ENCODE measurements at regions not wholly inside any gene's neighbourhood (a gene's known extent, or its start where the extent isn't known, plus 50 kb on each side); places are given as distances from the start of the nearest gene placed in this dataset.
"Not testable (repeated sequence)": the region's sequence is repeated elsewhere in the genome, so short reads cannot be mapped to it uniquely, and the experiment has no call there.

DNA sequence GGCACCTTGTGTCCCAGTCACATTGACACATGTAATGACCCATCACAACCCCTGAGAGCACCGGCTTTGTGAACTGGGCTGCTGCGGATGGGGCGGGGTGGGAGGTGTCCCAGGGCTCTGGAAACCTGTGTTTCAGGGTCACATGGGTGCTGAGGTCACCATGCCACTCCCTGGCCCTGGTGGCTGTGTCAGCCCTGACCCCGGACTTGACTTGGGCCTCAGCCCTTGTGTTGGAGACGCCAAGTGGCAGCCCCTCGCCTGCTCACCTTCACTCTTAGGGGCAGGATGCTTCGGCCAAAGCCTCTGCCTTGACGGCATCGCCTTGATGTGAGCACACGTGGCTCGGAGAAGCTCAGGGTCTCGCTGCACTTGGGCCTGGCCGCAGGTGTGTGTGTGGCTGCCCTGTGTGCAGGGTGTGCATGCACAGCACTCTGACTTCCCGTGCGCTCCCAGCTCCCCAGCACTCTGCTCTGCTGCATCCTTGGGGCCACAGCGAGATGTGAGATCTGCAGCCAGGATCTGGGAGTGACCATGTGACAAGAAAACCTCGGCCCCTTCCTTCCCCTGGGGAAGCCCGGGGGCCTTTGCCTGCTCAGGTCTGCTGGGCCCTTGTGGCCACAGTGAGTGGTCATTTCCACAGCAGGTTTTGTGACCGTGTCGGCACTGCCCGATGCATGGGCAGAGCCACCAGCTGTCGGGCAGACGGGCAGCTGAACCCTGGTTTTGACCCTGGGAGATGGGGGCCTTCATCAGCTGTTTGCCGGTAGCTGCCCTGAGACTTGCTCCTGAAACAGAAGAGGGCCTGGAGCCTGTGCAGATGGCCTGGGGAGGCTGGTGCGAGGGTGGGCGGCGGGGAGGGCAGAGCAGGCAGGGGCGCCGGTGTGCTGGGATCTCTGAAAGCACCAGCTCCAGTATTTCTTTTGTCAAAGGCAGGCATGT, 167.4 kb downstream of the KIF26A start:
- no peak for DNase-seq

DNA sequence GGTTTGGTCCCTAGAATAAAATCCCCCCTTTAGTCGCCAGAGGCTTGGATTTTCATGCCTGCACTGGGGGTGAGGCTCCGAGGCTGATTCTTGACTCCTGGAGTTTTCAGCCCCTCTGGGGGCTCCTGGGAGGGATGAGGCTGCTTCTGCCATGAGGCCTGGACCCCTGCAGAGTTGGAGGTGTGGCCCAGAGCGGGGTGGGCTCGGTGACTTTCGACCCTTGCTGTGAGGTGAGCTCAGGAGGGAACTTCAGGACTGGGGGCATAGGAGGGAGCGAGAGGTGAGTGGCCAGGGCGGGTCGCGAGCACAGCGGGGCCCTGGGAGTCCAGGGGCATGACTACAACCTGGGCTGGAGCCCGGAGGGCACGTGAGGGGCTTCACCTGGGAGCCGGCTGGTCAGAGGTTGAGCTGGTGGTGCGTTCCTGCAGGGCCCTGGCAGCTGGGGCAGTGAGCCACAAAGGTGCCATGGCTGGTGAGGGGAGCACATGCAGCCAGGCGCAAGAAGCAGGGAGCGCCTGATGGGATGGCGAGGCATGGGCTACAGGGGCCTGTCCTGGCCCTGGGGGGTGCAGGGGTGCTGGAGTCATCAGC, 168.2 kb downstream of the KIF26A start:
- DNase-seq = no peak

DNA sequence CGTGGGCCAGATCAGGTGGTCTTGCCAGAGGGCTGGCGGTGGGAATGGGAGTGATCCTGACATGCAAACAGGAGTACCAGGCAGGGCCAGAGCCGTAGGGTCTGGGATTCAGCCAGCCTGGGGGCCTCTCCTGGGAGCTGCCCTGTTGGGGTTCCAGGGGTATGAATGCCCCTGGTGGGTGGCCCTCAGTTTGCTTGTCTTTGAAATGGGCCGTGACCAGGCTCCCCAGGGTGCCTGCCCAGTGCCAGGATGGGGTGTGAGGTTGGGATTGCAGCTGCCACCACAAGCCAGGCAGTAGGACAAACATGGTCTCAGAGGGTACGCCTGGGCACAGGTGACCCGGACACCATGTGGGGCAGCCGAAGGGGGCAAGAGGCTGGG, 168.8 kb downstream of the KIF26A start:
- DNase-seq = no peak

DNA sequence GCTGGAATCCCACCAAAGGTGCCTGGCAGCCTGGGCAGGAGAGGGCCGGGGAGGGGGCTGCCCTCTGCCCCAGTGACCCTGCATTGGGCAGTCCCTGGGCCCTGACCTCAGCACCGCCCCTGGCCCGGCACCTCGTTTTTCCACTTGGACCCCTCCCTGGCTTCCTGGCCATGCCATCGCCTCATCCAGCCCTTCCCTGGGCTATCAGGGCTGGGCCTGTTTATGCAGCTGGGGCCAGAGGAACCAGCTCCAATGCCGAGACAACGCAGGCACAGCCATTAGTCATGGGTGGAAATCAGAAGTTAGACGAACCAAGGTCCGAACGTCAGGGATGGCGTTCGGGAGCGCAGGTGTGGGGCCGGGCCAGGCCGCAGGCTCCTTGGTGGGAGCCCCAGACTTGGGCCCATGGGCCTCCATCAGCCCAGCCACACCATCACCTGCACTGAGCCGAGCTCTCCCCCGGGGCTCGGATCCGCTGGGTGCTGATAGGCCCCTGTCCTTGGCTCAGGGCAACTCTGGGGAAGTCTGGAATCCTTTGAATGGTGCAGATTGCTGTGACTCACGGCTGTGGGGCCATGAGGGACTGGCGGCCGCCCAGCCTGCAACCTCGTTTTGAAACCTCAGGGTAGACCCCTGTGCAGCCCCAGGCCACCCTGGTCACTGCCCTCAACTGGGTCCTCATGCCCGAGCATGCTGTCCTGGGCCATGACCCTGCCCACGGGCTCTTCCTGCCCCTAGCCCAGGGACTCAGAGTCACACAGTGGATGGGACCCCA, 169.4 kb downstream of the KIF26A start:
- DNase-seq = no peak

DNA sequence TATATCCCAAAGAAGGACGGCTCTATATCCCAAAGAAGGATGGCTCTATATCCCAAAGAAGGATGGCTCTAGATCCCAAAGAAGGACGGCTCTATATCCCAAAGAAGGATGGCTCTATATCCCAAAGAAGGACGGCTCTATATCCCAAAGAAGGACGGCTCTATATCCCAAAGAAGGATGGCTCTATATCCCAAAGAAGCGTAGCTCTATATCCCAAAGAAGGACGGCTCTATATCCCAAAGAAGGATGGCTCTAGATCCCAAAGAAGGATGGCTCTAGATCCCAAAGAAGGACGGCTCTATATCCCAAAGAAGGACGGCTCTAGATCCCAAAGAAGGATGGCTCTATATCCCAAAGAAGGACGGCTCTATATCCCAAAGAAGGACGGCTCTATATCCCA, 170.1 kb downstream of the KIF26A start:
- DNase-seq = not testable (repeated sequence)

DNA sequence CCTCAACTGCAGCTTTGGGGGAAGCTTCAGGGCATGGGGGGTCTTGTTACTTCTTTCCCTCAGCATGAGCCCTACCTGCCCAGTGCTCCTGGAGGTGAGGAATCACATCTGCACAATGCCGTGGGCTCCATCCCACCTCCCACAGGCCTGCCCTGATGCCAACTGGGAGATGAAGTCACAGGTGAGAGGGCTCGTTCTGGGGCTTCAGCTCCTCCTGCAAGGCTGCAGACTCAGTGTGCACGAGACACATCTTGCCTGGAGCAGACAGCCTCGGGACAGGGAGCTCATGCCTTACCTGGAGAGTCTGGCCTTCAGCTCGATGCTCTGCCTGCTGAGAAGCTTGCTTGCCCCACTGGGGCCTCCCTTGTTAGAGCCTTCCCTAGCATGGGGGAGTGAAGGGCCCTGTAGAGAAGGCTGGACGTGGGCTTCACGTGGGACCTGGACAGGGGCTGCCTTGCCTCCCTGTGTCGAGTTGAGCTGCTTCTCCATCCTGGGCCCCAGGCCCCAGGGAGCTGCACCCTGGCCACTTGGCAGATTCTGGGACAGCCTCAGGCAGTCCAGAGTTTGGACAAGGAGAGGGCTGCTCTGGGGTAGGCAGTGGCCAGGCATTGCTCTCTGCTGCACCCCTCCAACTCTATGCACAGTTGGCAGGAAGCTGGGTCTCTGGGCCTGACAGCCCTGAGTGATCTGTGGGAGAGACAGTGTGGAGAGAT, 171.4 kb downstream of the KIF26A start:
- no peak for DNase-seq

DNA sequence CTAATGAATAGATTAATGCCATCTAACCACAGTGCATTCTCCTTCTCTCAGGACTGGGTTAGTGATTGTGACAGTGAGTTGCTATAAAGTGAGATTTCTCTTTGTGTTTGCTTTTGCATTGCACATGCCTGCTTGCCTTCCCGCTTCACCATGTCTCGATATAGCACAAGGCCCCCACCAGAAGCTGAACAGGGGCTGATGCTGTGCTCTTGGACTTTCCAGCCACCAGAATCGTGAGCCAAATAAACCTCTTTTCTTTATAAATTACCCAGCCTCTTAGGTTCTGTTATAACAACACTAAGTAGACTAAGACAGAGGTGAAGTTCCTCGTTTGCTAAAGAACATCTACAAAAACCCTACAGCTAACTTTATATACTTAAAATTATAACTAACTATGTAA, 173.0 kb downstream of the KIF26A start:
- DNase-seq = no peak

DNA sequence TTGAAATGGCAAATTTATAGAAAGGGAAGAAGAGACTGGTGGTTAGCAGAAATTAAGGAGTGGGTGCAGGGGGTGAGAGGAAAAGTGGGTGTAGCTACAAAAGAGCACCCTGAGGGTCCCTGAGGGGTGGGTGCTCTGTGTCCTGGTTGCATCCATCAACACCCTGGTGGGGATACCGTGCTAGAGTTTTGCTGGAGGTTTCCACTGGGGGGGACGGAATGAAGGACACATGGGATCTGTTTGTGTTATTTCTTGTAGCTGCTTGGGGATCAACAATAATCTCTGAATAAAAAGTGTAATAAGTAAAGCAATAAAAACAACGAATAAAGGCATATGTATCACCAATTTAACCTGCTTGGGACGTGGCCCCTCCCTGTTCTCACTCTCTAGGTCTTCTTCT, 175.3 kb downstream of the KIF26A start:
- no peak for DNase-seq

DNA sequence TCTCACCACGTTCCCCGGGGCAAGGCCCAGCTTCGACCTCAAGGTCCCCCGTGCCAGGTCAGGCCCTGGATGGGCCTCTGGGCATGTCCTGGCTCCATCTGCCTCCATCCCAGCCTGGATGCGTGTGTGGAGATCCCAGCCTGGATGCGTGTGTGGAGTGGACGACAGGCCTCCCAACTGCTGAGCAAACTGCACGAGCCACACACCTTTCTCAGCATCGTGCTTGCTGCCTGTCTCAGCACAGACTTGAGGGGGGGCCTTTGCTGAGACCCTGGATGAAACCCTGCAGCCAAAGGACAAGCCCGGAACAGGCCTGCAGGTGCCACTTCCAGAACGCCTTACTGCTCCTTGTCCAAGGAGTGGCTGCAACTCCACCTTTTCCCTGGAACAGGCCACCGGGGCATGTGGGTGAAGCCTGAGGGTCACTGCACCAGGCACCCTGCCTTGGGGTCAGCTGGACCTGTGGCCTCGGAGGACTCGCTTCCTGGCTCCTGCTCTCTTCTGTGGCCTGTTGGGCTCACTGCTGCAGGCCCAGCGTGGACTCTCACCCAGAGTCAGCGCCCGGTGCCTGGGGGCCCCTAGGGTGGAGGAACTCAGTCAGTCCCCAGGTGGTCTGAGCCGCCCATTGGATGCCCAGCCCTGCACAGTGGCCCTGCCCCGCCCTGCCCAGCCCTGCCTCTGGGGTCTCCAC, 176.0 kb downstream of the KIF26A start:
- no peak for DNase-seq

DNA sequence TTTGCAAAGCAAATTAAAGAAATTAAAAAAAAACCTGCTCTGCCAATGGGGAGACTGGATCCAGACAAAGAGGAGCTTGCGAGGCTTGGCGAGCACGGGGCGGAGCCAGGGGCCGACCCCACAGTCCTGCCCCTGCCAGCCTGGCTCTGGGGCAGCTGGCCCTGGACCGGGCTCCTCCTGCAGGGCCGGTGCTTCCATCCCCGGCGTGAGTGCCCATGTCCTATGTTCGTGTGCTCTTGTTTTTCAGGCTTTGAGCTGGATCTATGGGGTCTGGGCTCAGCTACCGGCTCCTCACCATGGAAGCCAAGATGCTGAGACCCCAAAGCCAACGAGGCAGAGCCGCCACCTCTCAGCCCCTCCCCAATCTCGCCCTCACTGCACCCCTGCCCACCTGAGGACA, 176.8 kb downstream of the KIF26A start:
- no peak for DNase-seq

DNA sequence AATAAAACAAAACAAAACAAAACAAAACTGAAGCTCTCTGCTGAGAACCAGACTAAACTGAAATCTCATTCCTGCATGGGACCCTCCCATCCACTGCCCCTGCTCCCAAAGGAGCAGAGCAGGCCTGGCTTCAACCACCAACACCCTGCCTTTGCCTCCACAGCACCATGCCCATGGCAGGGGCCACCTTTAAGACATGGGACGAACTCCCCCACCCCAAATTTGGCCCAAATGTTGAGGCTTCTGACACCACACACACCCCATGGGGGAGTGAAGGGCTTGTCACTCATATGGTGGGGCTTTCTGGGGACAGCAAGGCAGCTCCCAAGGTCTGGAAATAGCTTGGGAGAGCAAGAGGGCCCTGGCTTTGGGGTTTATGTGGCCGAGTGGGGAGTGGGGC, 177.2 kb downstream of the KIF26A start:
- DNase-seq = no peak

DNA sequence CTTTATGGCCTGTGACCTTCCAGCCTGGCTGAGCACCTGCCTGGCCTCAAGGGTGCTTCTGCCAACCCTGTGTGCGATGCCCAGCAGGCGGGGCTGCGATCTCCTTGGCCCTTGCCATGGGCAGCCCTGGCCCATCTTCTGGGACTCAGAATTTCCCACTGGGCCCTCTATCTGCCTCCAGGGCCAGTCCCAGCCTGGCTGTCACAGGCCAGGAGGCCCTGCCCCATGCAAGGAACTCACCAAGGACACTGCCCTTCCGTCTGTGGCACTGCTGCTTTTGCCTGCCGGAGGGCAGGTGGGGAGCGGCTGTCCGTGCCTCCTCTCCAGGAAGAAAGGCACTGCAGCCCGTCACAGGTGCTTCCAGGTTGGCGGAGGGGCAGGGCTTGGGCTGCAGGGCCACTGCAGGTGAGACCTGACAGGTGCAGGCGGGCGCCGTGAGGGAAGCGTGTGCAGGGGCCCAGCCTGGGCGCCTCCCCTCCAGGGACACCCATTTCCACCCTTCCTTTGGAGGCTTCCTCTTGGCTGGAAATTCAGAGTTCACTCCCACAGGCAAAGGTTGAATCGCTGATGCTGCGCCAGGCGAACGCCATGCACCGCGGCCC, 177.8 kb downstream of the KIF26A start:
- no peak for DNase-seq

DNA sequence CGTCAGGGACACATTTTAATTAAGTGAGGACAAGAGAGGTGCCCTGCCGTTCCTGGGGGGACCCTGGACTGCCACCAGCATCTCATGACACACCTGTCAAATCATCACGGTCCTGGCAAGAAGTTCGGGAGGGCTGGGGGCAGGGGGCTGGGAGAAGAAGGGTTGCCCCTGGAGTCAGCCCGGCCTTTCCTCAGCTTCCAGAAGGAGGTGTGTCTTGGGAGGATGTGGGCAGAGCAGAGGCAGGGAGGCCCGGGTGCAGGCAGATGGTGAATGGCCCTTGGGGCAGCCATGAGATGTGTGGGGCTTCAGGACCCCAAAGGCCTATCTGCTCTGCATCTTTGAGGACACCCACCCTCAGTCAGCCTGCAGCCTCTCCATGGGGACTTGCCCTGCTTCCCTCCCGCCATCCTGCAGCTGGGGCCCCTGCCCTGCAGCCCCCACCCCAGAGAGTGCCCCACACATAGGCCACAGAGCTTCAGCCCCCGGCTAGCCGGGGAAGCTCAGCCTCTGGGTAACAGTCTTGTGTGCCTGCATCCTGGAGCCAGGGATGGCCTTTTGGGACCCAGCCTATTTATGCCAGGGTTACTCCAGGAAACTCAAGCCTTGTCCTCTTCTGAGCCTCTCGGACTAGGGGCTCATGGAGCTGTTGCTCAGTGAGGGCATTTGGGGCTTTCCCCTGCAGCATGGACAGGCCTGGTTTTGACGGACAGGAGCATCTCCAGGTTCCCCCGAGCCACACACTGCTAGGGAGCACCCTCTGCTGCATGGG, 178.5 kb downstream of the KIF26A start:
- DNase-seq = no peak

DNA sequence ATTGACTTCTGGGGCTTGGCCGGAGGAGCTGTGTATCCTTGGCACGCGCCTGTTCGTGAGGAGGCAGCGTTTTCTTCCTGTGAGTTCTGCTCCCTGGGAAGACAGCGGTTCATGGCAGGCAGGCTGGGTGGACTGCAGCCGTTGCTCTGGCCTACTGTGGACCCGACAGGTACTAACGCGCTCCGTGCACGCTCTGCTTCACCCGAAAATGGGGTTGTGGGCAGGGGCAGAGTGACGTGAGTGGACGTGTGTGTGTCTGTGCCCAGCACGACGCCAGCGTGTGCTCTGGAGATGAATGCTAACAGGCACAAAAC, 179.1 kb downstream of the KIF26A start:
- DNase-seq = no peak

DNA sequence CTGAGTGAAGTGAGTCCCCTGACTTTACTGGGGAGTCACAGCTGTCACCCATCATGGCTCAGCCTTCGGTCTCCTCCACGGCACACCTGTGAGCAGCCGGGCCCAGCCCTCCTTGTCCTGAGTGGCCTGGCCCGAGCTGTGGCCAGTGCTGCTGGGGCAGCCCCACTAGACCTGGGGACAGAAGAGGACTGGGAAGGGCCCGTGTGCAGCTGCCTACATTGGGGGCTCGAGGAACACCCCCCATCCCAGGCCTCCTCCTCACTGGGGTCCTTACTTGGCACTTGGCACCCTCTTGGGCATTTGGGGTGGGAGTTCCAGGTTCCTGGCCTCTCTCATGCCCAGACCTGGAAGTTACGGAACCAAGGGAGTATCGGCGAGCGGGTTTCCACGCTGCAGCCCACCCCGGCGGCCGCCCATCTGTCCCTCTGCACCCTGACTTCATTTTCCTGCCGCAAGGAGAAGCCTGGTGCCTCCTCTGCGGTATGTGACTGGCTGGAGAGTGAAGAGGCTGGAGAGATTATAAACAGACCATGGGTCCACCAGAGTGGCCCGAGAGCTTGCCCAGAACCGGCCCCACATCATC, 179.7 kb downstream of the KIF26A start:
- no peak for DNase-seq

DNA sequence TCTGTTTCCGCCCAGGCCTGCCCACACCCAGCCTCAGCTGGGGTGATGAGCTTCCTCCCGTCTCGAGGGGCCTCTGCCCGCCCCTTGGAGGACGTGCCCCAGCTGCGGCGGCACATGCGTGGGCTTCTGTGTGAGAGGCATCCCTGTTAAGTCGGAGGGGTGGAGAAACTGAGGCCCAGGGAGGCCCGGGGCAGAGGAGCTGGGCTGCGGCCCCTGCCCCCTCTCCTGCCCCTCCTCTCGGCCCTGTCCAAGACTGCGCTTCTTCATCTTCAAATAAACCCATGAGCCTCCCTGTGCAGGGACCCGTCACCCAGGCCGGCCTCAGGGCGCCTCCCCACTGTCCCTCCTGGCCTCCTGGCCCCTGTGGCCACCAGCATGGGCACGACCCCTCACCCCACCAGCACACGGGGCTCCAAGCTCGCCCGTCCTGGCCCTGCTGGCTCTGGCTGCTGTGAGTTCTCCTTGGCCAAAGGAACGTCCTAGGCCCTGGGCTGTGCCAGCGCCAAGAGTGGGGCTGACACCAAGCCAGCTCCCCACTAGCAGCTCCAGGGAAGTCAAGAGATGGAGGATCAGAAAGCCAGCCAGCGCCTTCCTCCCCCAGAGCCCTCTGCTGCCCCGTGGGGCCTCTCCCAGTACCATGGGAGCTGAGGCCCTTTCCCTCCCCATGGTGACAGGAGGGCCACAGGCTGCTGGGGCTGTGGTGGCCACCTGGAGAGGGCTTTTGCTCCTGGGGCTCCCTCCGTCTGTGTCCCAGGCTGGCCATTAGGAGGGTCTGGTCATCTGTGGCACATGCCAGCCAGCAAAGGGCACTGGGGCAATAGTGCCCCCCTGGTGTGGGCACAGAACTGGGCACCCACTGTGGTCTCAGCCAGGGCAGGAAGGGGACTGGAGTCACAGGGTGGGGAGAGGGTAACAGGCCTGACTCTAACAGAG, 180.4 kb downstream of the KIF26A start:
- no peak for DNase-seq

DNA sequence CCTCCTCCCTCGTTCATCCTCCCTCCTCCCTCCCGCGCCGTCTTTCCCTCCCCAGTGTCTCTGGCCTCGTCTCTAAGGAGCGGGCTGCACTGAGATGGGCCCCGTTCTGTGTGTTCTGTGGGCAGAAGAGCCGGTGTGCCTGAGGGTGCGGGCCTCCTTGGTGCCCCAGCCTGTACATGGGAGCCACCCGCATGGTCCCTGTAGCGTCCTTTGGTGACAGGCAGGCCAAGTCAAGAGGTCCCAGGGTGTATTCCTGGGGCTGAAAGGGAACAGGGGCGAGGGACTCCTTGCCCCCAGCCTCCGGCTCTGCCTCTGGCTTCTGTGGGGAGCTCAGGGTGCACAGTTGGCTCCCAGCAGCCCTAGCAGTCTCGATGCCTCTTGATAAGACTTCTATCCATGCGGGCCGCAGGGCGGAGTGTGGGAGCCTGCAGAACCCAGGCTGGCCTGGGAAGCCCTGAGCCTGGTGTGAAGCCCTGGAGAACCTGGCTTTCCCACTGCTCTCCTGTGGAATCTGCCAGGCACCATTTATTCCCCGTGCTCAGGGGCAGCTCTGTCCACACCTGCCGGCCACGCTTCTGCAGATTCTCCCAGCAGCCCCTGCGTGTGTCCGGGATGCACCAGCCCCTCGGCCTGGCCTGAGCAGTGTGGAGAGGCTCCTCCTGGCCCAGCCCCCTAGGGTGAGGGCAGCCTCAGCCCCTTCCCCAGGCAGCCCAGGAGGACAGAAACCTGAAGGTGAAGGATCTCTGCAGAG, 181.3 kb downstream of the KIF26A start:
- DNase-seq = no peak

DNA sequence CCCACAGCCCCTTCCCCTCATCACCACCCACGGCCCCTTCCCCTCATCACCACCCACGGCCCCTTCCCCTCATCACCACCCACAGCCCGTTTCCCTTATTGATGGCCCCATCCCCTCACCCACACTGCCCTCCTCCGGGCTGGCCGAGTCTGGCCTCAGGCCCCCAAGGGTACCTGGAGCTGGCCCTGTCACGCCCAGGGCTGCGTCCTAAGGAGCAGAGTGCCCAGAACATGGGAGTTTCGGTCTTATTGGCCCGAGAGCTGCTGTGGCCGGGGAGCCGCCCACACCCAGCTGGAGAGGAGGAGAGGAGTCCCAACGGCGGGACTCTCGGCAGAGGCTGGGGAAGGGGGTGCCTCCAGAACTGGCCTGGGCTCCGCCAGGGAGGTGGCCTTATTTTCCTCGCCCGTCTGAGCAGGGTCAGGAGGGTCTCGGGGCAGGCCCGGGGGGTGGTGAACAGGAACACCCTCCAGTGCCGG, 182.3 kb downstream of the KIF26A start:
- DNase-seq = no peak

Measured in NCI-H524 (cell line).